Dedifferentiated amniotic fluid mesenchymal stem cell (primary cell): ENCODE measurements at regions not wholly inside any gene's neighbourhood (a gene's known extent, or its start where the extent isn't known, plus 50 kb on each side); places are given as distances from the start of the nearest gene placed in this dataset.

Source experiments
- DNase-seq: peaks from one replicate; pipeline ENCODE4 v3.0.0-alpha.2; 2016; ENCODE audit errors: extremely low spot score

DNA sequence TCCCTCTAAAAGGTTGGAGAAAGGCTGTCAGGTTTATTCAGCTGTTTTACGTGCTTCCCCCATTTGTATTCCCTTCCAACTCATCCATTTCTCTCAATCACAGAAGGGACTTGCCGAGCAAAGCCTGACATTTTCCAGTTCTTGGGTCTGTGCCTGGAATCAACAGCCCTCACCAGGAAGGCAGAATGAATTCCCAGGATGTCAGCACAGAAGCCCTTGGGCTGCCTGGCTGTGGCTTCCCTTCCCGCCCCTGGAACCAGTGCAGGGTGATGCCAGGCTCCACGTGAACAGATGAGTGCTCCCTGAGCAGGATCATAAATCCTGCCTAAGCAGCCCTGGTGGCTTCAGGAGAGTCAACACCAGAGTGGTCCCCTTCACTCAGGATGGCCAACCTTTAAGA, 86.1 kb upstream of the CD83 start:
- DNase-seq, result no peak

DNA sequence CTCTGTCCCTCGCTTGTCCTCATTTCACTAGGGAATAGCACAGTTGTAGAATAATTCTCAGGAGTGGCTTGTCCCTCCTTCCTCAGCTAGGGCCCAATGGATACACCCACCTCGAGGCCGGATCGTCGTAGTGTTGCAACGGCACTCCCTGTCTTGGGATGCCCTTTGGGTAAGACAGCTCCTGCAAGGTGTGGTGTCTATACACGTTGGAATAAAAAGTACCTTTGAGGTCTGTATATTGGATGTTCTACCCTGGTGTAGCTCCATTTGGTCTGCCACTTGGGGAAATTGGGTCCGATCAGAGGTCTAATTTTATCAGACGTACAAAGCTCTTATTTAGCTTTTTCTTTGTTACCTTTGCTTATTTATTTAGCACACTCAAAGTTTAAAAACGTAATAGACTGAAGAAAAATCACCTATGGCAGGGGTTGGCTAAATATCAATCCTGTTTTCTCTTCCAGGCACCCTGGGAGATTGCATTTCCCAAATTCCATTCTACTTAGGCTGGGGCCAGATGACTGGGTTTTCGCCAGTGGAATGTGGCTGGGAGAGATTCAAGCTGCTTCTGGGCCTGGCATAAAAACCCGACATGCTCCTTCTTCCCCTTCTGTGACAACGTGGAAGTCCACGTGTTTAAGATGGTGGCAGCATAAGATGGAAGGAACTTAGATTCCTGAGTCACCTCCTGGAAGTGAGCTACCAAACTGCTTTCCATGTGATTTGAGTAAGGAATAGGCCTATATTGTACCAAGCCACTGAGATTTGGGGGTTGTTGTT, 82.3 kb upstream of the CD83 start:
- DNase-seq, result peak; percentile 74

DNA sequence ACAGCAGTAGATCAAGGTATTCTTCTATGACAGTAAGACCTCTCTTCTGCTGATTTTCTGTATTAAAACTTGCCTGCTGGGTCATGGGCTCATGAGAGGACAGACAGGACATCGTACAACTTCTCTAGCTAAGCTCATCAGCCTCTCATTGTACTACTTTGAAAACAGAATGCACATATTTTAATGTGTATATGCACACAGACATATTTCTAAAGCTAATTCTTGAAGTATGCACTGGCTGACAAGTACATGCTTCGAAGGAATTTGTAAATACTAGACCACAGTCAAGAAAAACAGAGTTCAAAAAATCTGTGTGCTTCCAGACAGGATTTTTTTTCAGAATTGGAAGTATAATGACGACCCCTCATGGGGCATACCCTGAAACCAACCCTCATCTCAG, 81.7 kb upstream of the CD83 start:
- no peak for DNase-seq

DNA sequence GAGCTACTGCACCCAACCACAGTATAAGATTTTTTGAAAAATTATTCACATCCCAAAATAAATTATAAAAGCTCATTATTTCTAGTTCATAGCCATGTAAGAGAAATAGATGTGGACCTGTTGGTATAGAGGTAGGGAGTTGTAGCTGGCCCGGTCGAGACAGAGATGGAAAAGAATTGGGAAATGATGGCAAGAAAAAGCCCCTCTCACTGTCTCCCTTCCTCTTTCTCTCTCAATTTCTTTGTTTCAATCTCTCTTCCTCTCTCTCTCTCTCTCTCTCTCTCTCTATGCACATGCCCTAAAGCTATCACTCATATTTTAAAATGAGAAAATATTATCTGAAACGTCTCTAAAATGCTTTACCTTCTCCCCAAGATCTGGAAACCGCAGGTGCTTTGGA, 80.7 kb upstream of the CD83 start:
- DNase-seq, result no peak

DNA sequence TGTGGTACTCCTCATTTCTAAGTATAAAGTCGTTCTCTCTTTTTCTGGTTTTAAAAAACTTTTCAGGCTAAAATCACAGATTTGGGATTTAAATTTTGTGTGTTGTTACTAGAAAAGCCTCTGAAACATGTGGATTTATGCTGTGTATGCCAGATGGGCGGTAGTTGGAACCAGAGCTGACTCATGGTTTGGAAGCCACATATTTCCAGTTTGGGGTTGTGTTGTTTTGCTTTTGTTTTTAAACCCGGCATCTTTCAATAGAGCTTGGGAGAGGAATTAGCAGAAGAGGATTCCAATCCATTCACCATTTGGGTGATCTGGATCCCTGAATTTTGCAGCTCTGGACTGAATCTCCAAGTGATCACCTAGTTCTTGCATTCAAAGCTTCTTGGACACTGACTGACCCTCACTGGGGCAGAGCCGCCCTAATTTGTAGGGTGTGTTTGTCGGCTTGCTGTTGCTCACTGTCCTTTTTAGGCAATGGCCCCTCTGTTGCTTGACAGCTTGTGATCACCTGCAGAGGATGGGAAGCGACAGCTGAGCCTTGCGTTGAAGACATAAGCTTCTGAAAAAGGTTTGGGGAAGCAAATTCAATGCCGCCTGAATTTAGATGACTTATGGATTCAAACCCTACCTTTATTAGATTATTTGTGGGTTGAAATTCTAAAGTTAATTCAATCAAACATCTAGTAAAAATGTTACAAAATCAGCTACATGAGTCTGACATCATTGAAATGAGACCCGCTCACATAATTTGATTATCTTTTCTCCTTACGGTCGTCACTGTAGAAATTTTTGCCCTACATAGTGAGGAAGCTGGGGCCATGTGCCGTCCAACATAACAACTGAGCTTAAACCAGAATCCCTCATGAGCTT, 79.9 kb upstream of the CD83 start:
- peak; percentile 83 for DNase-seq

DNA sequence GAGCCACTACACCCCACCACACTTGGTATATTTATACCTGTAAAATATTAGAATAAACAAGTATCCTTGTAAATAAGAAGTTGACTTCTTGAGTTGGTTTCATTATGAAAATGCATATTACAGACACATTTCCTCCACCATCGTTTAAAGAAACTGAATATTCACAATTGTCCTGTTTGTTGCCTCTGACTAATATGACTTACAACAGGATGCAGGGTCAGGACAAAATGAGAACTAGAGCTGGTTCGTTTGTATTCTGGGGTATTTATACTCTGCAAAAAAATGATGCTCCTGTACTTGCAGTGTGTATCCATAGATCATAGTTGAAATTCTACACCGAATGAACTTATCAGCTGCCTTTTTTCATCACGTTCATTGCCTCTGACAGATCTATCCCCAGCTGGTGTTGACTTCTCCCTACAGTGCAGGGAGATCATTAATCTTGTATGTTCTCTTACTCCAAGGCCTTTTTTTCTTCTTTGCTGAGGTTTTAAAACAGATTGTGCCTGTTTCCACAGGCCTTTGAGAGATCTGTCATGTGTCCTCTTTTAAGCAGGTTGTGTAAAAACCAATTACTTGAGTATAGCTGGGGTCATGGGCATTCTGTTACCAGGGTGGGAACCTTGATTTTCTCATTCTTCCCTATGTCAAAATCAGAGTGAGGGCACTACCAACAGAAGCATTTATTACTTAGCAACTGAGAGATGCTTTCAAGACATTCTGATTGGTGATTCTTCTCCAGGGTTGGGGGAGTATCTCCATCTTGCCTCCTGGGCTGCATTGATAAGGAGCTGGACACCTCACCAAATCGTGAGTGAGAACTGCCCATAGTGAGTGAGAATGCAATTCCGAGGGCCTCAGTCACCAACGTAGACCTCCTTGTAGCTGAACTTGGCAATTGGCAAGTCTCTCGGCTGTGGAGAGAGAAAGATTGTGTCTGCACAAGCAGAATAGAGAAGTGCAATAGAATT, 78.8 kb upstream of the CD83 start:
- no peak for DNase-seq

DNA sequence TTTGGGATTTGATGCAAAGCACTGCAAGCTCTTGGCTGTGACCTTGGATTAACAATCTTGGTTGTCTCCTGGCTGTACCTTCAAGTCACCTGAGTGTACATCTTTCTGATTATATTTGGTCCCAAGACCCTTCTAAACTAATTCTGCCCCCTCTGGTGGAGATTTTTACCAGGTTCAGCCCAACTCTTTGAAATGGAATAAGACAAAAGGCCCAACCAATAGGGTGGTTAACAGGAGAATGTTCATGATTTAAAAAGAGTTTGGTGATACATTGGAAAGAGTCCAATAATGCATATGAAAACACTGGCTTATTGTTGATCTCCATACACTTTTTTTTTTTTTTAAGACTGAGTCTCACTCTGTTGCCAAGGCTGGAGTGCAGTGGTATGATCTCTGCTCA, 77.5 kb upstream of the CD83 start:
- DNase-seq, result no peak

DNA sequence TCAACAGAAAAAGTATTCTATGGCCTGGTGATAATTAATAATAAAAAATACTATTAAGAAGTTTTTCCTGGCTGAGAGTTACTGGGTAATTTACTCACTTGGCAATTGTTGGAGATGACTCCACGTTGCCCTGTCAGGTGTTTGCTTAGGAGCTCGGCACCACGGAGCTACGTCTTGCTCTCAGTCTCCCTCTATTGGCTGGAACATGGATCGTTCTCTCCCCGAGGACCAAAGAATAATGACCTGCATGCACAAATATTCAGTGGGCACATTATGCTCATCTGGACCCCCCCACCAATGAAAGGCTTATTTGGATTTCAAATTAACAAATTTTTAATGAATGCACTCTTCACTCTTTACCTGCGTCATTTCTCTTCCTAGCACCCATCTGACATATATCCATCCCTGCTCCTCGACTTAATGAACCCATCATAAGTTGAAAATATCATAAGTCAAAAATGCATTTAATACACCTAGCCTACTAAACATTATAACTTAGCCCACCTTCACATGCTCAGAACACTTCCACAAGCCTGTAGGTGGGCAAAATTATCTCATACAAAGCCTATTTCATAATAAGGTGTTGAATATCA, 71.0 kb upstream of the CD83 start:
- DNase-seq, result peak; percentile 42

DNA sequence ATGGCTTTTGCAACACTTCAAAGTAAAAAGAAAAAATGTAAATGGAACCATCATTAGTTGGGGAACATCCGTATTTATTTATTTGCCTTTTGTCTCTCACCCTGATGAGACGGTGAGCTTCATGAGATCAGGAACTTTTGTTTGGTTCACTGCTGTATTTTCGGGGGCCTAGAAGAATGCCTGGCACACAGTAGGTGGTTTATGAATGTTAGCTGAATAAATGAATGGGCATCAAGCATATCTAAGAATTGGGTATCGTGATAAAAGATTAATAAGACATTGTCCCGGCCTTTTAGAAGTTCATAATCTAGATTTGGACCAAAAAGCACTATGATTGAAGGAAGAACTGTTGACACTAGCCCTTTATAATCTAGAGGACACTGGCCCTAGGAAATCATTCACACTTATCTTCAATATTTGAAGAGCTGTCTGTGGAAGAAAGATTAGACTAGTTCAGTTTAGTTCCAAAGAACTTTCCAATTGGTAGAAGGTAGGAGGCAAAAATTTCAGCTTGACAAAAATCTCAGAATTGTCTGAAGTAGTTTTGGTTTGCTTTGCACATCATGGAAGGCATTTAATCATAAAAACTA, 70.3 kb upstream of the CD83 start:
- DNase-seq, result no peak

DNA sequence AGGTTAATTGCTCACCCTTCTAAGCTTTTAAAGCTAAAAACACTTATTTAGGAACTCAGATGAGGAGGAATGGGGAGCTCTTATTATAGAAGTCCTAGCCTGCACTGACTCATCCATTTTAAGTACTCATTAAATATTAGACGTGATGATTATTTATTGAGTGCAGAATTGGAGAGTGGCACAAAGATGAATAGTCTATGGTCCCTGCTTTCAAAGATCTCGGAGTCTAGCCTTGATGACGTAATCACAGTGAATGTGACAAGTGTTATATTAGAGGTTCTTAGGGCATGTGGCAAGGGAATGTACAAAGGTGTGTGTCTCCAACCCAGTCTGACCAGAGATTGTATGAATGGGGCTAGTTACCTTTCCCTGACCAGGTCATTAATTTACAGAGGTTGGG, 68.7 kb upstream of the CD83 start:
- DNase-seq, result no peak

DNA sequence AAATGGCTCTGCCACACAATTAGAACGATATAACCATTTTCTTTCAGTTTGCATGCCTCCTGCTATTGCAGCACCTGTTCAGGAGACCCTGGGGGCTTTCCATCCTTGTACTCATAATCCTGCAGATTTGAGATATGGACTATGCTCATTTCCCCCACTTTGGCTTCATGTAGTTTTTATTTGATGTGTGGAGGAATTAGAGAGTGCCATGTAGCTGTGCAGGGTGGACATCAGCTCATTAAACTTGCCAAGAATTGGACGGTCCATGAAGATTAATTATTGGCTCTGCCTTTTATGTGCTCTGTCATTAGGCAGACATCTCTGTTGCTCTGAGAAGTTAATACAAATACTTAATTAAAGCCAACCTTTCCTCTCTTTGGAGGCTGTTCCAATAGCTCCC, 66.2 kb upstream of the CD83 start:
- no peak for DNase-seq

DNA sequence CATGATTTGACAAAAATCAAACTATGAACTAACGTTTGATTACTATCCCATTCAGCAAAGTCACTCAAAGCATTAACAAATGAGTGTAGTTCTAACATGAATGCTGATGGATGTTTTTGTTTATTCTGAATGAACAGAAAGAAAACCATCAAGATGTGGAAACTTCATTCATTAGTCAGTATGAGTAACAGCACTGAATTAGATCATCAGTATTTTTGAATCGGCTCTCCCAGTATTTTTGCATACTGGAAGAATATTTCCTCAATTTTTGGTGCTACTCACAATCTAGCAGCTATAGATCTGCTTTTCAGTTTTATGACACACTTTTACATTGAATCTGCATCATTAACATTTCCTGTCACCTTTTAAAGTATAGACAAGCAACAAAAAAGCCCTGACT, 63.8 kb upstream of the CD83 start:
- no peak for DNase-seq

DNA sequence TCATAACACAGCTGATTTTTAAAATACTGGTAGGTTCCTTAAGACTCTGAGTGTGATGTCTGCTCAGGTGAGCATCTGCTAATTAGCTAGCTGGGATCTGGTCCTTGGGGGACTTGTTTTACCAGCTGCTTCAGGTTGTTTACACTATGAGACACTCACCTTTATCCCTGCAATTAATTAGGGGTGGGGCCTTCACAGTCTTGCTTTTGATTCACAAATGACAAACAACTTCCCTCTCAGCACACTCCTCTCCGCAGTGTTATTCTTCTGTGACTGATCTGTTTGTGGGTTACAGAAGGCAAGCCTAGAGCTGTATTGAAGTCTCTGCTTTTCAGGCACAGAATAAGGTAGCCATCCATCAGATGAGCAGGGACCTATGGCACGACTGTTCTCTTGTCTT, 62.0 kb upstream of the CD83 start:
- no peak for DNase-seq

DNA sequence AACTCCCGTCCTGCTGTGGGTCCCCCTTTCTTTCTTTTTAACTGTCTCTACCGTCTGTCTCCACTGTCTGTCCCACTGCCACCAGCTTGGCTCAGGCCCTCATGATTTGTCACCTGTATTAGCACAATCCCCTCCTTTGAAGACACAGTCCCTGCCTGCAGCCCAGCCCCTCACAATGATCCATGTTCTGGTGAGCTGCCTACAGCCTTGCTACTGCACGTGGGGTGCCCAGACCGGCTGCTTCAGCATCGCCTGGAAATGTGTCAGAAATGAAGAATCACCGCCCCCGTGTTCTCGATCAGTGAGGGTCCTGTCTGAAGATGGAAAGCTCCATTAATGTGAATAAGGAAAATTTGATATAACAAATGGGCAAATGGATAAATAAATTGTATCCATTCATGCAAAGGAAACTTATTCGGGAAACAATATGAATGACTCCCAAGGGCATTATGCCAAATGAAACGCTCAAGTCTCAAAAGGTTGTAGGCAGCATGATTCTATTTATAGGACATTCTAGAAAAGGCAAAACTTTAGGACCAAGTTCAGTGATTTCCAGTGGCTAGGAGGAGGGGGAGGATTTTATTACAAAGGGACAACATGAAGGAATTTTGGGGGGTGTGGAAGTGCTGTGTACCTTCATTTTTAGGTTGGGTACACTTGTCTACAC, 59.4 kb upstream of the CD83 start:
- no peak for DNase-seq

DNA sequence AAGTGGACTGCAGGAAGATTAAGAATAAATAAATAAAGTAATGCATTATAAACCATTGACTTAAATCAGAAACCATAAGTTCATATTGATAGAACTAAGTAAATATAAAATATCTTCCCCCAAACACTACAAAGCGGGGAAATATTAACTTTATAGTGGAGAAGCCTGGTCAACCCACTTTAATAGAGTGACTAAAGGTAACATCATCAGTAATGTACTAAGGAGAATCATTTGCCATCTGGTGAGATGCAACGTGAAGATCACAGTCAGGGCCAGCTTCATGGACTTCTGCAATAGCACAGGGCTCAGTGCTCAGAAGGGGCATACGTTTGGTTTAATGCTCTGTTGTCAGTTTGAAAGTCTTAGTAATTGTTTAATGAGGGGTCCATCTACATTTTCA, 58.8 kb upstream of the CD83 start:
- DNase-seq, result no peak

DNA sequence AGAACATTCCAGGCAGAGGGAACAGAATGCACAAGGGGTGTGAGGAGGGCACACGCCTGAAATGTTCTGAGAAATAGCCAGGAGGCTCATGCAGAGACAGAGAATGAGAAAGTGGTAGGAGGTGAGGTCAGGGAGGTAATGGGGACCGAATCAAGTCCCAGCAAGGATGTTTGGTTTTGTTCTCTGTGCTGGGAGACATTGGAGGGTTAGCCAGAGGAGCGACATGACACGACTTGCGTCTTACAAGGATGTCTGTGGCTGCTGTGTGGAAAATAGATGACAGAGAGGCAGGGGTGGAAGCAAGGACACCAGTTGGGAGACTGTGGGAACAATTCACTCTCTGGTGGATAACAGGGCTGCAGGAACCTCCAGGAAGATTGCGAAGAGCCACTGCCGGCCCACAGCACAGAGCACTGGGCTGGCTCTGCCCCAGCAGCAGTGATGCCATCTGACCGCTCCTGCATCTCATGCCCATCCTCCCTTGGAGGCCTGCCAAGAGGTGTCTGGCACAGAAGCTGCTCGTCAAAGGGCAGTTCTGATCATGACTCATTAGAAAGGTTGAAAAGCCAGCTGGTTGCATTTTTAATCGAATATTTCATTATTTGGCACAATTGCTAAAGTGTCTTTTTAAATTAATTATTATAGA, 57.7 kb upstream of the CD83 start:
- no peak for DNase-seq

DNA sequence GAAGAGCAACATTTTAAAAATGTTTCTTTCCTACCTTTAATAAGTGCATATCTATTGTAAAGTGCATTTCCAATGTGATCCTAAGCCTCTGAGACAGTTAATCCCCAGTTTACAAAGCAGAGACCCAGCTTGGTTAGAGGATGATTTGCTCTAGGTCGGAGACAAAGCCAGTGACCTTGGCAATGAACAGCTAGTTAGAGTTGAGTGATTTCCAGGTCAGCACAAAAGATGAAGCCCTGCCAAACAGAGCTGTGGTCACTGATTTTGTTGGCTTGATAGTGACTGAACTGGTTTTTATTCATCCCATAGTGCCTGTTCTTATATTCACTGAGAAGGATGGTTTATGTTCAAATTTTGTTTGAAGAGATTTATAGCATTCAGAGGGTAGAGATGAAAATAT, 56.6 kb upstream of the CD83 start:
- no peak for DNase-seq

DNA sequence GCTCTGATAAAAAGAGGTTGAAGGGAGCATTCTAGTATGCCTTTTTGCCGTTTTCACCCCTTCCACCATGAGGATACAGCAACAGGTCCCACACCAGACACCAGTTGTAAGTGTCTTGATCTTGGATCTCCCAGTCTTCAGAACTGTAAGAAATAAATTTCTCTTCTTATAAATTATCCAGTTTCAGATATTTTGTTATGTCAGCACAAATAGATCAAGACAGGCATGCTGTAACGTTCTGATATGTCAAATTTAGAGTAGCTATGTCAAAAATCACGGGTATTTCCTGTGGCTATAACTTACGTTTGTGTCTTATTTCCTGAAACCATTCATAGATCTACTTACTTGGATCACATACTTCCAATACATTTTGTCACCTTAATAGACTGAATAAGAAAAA, 55.9 kb upstream of the CD83 start:
- no peak for DNase-seq

DNA sequence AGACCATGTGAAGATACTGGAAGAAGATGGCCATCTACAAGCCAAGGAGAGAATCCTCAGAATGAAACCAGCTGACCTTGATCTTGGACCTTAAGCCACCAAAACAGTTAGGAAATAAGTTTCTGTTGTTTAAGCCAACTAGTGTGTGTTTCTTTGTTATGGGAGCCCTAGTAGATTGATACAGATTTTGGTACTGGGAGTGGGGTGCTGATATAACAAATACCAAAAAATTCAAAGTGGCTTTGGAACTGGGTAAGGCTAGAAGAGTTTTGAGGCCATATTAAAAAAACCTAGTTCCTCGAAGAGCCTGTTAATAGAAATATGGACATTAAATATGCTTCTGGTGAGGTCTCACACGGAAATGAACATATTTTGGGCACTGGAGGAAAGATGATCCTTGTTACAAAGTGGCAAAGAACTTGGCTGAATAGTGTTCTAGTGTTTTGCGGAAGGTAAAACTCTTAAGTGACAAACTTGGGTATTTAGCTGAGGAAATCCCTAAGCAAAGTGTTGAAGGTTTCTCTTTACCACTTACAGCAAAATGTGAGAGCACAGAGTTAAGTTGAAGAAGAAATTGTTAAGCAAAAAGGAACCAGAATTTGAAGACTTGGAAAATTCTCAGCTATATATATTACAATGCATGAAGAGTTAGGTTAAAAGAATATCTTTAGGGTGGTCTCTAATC, 55.1 kb upstream of the CD83 start:
- no peak for DNase-seq

DNA sequence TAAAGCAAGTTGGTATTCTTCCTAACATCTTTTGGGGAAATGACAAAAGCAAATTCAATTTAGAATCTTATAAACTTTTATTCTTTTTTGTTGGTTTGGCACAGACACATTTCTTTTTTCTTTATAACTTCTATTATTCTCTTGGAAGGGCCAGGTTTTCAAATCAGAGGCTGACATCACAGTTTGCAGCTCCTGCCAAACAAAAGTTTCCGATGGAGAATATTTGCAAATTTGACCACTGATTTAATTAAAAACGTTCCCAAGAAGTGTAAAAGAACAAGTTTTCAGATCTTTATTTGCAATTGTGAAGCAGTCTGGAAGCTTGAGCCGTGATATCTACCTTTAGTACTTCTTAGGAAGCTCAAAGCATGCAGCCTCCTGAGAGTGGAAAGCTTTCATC, 53.8 kb upstream of the CD83 start:
- no peak for DNase-seq
